ENCODE measurements at regions not wholly inside any gene's neighbourhood (a gene's known extent, or its start where the extent isn't known, plus 50 kb on each side); places are given as distances from the start of the nearest gene placed in this dataset.

GRCh38 chr17:54339731-54340130, 517.0 kb downstream of the KIF2B start (continued):
- no peak for TF ChIP-seq ATF3 (IDR thresholded peaks at IDR 0.05)
- no peak for TF ChIP-seq YY1 (IDR thresholded peaks at IDR 0.05; ENCODE audit: extremely low read depth, insufficient replicate concordance, low read depth, low read length)
- TF ChIP-seq POLR2A (IDR thresholded peaks at IDR 0.05; ENCODE audit: borderline replicate concordance, extremely low read depth, insufficient read depth, insufficient read length): no peak
- no peak for TF ChIP-seq JUND (IDR thresholded peaks at IDR 0.05)

GRCh38 chr17:54347495-54347894, 524.8 kb downstream of the KIF2B start:
- no peaks in the 10 kb centered on the region for H4K20me1 ChIP-seq (ENCODE audit: insufficient read depth)
- no peaks in the 10 kb centered on the region for H3K9me2 ChIP-seq (ENCODE audit: insufficient read depth)
- H3K79me2 ChIP-seq (ENCODE audit: insufficient read depth, low read length): no peaks in the 10 kb centered on the region
- BruUV-seq (replicated peaks): no TSS peak
- no peak overlapping the region for H3K4me3 ChIP-seq (replicated peaks in 1 of 2; ENCODE audit: low read depth in 1 of 2, low read length in 2 of 2)
- no peaks in the 10 kb centered on the region for H3K36me3 ChIP-seq (ENCODE audit: control insufficient read depth in 1 of 2, insufficient read depth in 2 of 2, low read length in 2 of 2)
- intact Hi-C loops (cut with micrococcal nuclease): no loop called here
- no peak overlapping the region for H3K9ac ChIP-seq (ENCODE audit: low read length)
- ATAC-seq (no peak), DNase-seq (ENCODE audit: low read depth, low spot score) (no peak)
- no peak overlapping the region for H3K4me2 ChIP-seq (ENCODE audit: low read length)
- H2AFZ ChIP-seq (ENCODE audit: low read depth, low read length, poor library complexity, severe bottlenecking): no peak overlapping the region
- H3K27ac ChIP-seq (ENCODE audit: low read depth, low read length): no peak overlapping the region
- peaks cover 17 to 31% of the 10 kb centered on the region in 2 experiments for H3K9me3 ChIP-seq (ENCODE audit: control insufficient read depth in 1 of 2, insufficient read depth in 1 of 2, low read depth in 1 of 2, low read length in 2 of 2)
- ChIA-PET RAD21 (ENCODE audit: low non-redundant PET in 1 of 2, low total read pairs in 2 of 2, uncharacterized antibody in 2 of 2, unreplicated experiment in 2 of 2) (no interaction called here), POLR2A (no interaction called here), CTCF (no interaction called here)
- TF ChIP-seq YY1 (IDR thresholded peaks at IDR 0.05; ENCODE audit: extremely low read depth, insufficient replicate concordance, low read depth, low read length): no peak
- TF ChIP-seq ZBTB33 (IDR thresholded peaks at IDR 0.05; ENCODE audit: extremely low read depth, insufficient replicate concordance, low read length): no peak
- no peak for TF ChIP-seq SIN3A (IDR thresholded peaks at IDR 0.05; ENCODE audit: low read depth)
- no peak for TF ChIP-seq POLR2A (IDR thresholded peaks at IDR 0.05; ENCODE audit: borderline replicate concordance, extremely low read depth, insufficient read depth, insufficient read length)
- TF ChIP-seq REST (IDR thresholded peaks at IDR 0.05; ENCODE audit: low read depth): no peak
- TF ChIP-seq ATF3 (IDR thresholded peaks at IDR 0.05): no peak
- no peak for TF ChIP-seq ZFX (IDR thresholded peaks at IDR 0.05)
- TF ChIP-seq EZH2phosphoT487 (IDR thresholded peaks at IDR 0.05; ENCODE audit: borderline replicate concordance): no peak
- no peaks in the 10 kb centered on the region for H3K27me3 ChIP-seq (ENCODE audit: insufficient read depth, low read length)
- H3K4me1 ChIP-seq (ENCODE audit: control insufficient read depth in 1 of 2, insufficient read depth in 2 of 2, low read length in 2 of 2): no peaks in the 10 kb centered on the region
